Neural progenitor cell (in vitro differentiated cells): ENCODE measurements at regions not wholly inside any gene's neighbourhood (a gene's known extent, or its start where the extent isn't known, plus 50 kb on each side); places are given as distances from the start of the nearest gene placed in this dataset.

ENCODE experiments used
- DNase-seq: peaks from one replicate; pipeline ENCODE4 v3.0.0-alpha.2; 2016; ENCODE audit warnings: low spot score
- H2AFZ ChIP-seq: fragments of 200-600 bp; sonication (generic); replicated peaks from 2 replicates; pipeline ENCODE4 v1.6.1; 2016; ENCODE audit warnings: antibody characterized with exemption
- H3F3A ChIP-seq: fragments of 200-600 bp; sonication (generic); 2 replicates; pipeline ENCODE4 v1.6.1; 2016; ENCODE audit warnings: antibody characterized with exemption, low read depth
- H3K27ac ChIP-seq: fragments of 200-600 bp; sonication (generic); 2 replicates; pipeline ENCODE4 v1.5.1; 2016; ENCODE audit warnings: mild to moderate bottlenecking
- H3K27me3 ChIP-seq: fragments of 200-600 bp; sonication (generic); 2 replicates; pipeline ENCODE4 v1.6.1; 2016; ENCODE audit warnings: mild to moderate bottlenecking, moderate library complexity
- H3K36me3 ChIP-seq: fragments of 200-600 bp; sonication (generic); 2 replicates; pipeline ENCODE4 v1.5.1; 2016
- H3K4me1 ChIP-seq: fragments of 200-600 bp; sonication (generic); 2 replicates; pipeline ENCODE4 v1.6.1; 2016; ENCODE audit warnings: mixed run types
- H3K4me2 ChIP-seq: fragments of 200-600 bp; sonication (generic); 2 replicates; pipeline ENCODE4 v1.6.1; 2016
- H3K4me3 ChIP-seq: fragments of 200-600 bp; sonication (generic); 2 replicates; pipeline ENCODE4 v1.5.1; 2016
- H3K79me2 ChIP-seq: fragments of 200-600 bp; sonication (generic); 2 replicates; pipeline ENCODE4 v1.6.1; 2016; ENCODE audit warnings: low read depth
- H3K9ac ChIP-seq: fragments of 200-600 bp; sonication (generic); 2 replicates; pipeline ENCODE4 v1.6.1; 2016
- H3K9me3 ChIP-seq: fragments of 200-600 bp; sonication (generic); 2 replicates; pipeline ENCODE4 v1.5.1; 2016; ENCODE audit warnings: low read depth
- H4K20me1 ChIP-seq: fragments of 200-600 bp; sonication (generic); 2 replicates; pipeline ENCODE4 v1.6.1; 2016; ENCODE audit warnings: low read depth
- H3K27ac Mint-ChIP-seq: 3 replicates; pipeline ENCODE4 v1.8.0; 2021; ENCODE audit warnings: mixed read lengths
- H3K27me3 Mint-ChIP-seq: 2 replicates; pipeline ENCODE4 v1.8.0; 2022; ENCODE audit warnings: low read depth, mild to moderate bottlenecking, inconsistent platforms, moderate library complexity, mixed read lengths; ENCODE audit not compliant: insufficient read depth
- H3K36me3 Mint-ChIP-seq: 3 replicates; pipeline ENCODE4 v1.8.0; 2021; ENCODE audit warnings: mixed read lengths
- H3K4me1 Mint-ChIP-seq: 3 replicates; pipeline ENCODE4 v1.8.0; 2021; ENCODE audit warnings: mixed read lengths
- H3K4me3 Mint-ChIP-seq: 3 replicates; pipeline ENCODE4 v1.8.0; 2021; ENCODE audit warnings: mild to moderate bottlenecking, moderate library complexity, mixed read lengths
- H3K9me3 Mint-ChIP-seq: 3 replicates; pipeline ENCODE4 v1.8.0; 2020; ENCODE audit warnings: mixed read lengths
- CTCF ChIP-seq: fragments of 200-600 bp; sonication (generic); IDR thresholded peaks from 2 replicates; pipeline ENCODE4 v1.5.1; 2017; ENCODE audit warnings: antibody characterized with exemption, mild to moderate bottlenecking
- EZH2 ChIP-seq: fragments of 200-600 bp; sonication (generic); IDR thresholded peaks from 2 replicates; pipeline ENCODE4 v1.6.1; 2017; ENCODE audit warnings: antibody characterized with exemption, mild to moderate bottlenecking, moderate library complexity
- EZH2phosphoT487 ChIP-seq: fragments of 200-600 bp; sonication (generic); IDR thresholded peaks from 2 replicates; pipeline ENCODE4 v1.6.1; 2017; ENCODE audit warnings: antibody characterized with exemption

GRCh38 chr12:71300772-71301675, 138.6 kb upstream of the LGR5 start:
- H3K4me1 ChIP-seq: no peaks in the 10 kb centered on the region
- no peaks in the 10 kb centered on the region for H3K27me3 ChIP-seq
- no peaks in the 10 kb centered on the region for H3K36me3 ChIP-seq
- no peak overlapping the region for H3K9ac ChIP-seq
- no peak overlapping the region for H3K4me2 ChIP-seq
- no peak overlapping the region for H3K4me3 ChIP-seq
- H3F3A ChIP-seq: no peaks in the 10 kb centered on the region
- H4K20me1 ChIP-seq: no peaks in the 10 kb centered on the region
- no peak overlapping the region for H2AFZ ChIP-seq
- H3K9me3 ChIP-seq: no peaks in the 10 kb centered on the region
- H3K27me3 Mint-ChIP-seq: no peaks in the 10 kb centered on the region
- H3K36me3 Mint-ChIP-seq: no peaks in the 10 kb centered on the region
- no peak overlapping the region for H3K27ac Mint-ChIP-seq
- H3K4me3 Mint-ChIP-seq: no peak overlapping the region
- no peaks in the 10 kb centered on the region for H3K79me2 ChIP-seq
- TF ChIP-seq EZH2 (no peak), EZH2phosphoT487 (no peak), CTCF (no peak)
- H3K27ac ChIP-seq: no peak overlapping the region
- DNase-seq: no peak
- no peaks in the 10 kb centered on the region for H3K4me1 Mint-ChIP-seq
- peaks cover 1% of the 10 kb centered on the region for H3K9me3 Mint-ChIP-seq

- DNase-seq: no peak
- Histone ChIP-seq H3K27ac (no peak overlapping the region), H3K79me2 (no peaks in the 10 kb centered on the region), H3K9ac (no peak overlapping the region), H3K36me3 (no peaks in the 10 kb centered on the region), H2AFZ (no peak overlapping the region), H4K20me1 (no peaks in the 10 kb centered on the region), H3K9me3 (no peaks in the 10 kb centered on the region), H3K4me2 (no peak overlapping the region), H3K4me1 (no peaks in the 10 kb centered on the region), H3F3A (no peaks in the 10 kb centered on the region), H3K4me3 (no peak overlapping the region), H3K27me3 (no peaks in the 10 kb centered on the region)
- H3K9me3 Mint-ChIP-seq: no peaks in the 10 kb centered on the region
- no peak for TF ChIP-seq EZH2phosphoT487
- TF ChIP-seq EZH2: no peak
- TF ChIP-seq CTCF: no peak
- H3K36me3 Mint-ChIP-seq: no peaks in the 10 kb centered on the region
- no peak overlapping the region for H3K27ac Mint-ChIP-seq
- no peaks in the 10 kb centered on the region for H3K27me3 Mint-ChIP-seq
- H3K4me3 Mint-ChIP-seq: no peak overlapping the region
- no peaks in the 10 kb centered on the region for H3K4me1 Mint-ChIP-seq
Measured at GRCh38 chr12:71299541-71300376, 139.8 kb upstream of the LGR5 start.

- Histone ChIP-seq H3K4me1 (no peaks in the 10 kb centered on the region), H3K36me3 (no peaks in the 10 kb centered on the region), H3K4me2 (no peak overlapping the region), H3K9ac (no peak overlapping the region), H3K27ac (no peak overlapping the region), H3F3A (no peaks in the 10 kb centered on the region), H3K4me3 (no peak overlapping the region), H3K9me3 (no peaks in the 10 kb centered on the region), H3K27me3 (no peaks in the 10 kb centered on the region), H2AFZ (no peak overlapping the region), H4K20me1 (no peaks in the 10 kb centered on the region), H3K79me2 (no peaks in the 10 kb centered on the region)
- Mint-ChIP-seq H3K9me3 (no peaks in the 10 kb centered on the region), H3K27me3 (no peaks in the 10 kb centered on the region), H3K4me3 (no peak overlapping the region), H3K4me1 (no peaks in the 10 kb centered on the region), H3K36me3 (no peaks in the 10 kb centered on the region), H3K27ac (no peak overlapping the region)
- DNase-seq: no peak
- TF ChIP-seq EZH2phosphoT487 (no peak), CTCF (no peak), EZH2 (no peak)
Measured at GRCh38 chr12:71297930-71298329, 140.1 kb upstream of the TSPAN8 start.
